CD4-positive, alpha-beta T cell treated with Interleukin-6 for 4 hours (primary cell): ENCODE measurements at regions not wholly inside any gene's neighbourhood (a gene's known extent, or its start where the extent isn't known, plus 50 kb on each side); places are given as distances from the start of the nearest gene placed in this dataset.
"Not testable (repeated sequence)": the region's sequence is repeated elsewhere in the genome, so short reads cannot be mapped to it uniquely, and the experiment has no call there.

Source experiments
- DNase-seq: peaks from one replicate; pipeline ENCODE4 v3.0.0-alpha.2; 2020; ENCODE audit warnings: mixed read lengths

DNA sequence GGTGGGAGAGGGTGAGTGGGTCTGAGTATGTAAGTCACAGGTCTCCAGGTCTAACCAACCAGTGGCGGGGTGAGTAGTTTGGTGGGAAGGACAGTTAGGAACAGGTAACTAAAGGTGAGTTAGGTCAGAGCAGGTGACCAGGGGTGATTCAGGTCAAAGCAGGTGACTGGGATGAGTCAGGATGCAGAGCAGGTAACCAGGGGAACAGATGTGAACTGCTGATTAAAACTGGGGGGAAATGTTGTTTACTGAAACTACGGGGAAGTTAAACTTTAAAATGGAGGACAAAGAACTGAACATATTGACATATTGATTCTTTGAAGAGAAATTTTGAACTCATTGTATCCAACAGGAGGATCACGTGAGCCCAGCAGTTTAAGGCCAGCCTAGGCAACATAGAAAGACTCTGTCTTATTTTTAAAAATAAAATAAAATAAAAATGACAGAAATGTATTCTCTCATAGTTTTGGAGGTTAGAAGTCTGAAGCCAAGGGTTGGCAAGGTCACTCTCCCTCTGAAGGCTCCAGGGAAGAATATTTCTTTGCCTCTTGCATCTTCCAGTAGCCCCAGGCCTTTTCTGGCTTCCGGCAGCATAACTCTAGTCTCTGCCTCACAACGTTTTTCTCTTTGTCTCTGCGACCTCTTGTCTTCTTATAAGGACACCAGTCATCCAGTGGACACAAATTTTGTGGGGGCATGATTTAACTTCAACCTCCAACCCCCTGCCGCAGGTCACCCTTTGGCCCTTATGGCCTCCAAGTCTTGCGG is 64.3 kb upstream of the TINAGL1 start:
- no peak for DNase-seq

DNA sequence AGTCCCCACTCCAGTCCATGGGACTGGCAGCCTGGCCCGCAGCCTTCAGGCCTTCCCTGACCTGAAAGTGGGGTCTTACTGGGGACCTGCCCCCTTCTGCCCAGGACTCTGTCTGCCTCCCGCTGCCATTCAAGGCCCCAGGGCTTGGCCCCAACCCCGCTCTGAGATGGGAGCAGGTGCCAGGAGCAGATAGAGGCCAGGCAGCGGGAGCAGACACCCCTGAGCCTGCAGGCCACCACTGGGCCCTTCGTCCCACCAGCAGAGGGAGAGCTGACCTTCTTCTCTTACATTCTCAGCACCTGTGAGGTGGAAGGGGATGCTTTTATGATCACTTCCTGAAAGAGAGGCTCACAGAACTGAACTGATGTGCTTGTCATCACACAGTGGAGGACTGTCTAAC is 62.2 kb upstream of the TINAGL1 start:
- no peak for DNase-seq

DNA sequence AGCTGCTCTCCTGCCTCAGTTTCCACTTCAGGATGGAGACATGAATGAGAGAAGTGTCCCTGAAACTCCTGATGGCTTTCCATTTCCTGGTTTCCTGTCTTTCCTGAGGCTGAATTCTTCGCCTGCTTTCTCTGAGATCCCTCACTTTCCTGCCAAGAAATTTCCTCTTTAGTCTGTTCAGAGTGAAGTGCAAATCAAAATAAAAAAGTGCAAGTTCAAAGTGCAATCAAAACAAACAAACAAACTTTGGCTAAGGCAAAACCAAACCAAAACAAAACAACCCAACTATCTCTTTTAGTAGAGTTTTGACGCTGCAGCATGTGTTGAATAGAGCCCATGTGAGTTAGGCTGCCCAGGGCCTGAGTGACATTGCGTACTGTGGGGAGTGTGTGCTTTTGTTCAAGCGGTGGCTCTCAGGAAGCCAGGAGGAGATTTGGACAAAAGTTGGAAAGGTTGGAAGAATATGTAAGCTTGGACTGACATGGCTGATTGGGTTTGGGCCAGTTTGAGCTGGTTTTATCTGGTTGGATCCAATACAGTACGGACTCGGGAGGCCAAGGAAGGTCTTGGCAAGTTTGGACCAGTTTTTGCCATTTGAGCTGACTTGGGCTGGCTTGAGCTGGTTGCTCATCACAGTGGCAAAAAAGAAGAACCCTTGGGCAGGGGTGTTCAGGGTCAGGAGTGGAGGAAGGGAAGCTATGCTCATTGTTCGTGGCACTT is 61.1 kb upstream of the TINAGL1 start:
- no peak for DNase-seq

DNA sequence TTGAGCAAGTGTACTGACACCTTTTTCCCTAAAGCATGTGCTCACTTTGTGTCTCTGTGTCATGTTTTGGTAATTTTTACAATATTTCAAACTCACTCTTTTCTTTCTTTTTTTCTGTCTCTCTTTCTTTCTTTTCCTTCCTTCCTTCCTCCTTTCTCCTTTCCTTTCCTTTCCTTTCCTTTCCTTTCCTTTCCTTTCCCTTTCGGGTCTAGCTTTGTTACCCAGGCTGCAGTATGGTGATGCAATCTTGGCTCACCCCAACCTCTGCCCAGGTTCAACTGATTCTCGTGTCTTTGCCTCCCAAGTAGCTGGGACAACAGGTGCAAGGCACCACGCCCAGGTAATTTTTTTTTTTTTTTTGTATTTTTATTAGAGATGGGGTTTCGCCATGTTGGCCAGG is 60.4 kb upstream of the TINAGL1 start:
- no peak for DNase-seq

DNA sequence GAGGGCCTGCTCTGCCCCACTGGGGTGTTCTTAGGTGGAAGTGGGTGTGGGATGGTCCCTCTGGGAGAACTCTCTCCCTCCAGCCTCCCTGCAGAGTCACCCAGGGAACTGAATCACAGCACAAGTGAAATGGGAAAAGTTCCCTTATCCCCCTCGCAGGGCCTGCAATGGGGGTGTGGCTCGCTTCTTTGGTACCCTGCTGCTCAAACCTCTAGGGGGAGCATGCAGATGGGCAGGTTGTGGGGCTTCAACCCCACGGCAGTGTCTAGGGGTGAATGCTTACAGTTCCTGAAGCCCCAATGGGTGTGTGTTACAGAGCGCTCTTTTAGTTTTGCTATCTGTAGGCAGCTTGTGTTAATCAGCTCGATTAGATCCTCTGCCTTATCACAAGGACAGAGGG is 59.0 kb upstream of the TINAGL1 start:
- DNase-seq, result no peak

DNA sequence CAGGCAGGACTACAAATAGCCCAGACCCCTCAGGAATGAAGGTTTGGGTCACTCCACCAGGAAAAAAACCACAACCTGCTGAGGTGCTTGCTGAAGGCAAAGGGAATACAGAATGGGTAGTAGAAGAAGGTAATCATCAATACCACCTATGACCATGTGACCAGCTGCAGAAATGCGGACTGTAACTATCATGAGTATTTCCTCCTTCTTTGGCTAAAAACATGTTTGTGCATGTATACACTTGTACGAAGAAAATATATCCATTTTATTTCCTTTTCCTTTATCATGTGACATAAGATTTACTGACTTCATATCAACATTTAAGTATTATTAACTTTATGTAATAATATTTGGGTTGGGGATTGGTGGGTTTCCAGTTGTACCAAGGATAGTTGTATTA is 58.3 kb upstream of the TINAGL1 start:
- DNase-seq, result not testable (repeated sequence)

DNA sequence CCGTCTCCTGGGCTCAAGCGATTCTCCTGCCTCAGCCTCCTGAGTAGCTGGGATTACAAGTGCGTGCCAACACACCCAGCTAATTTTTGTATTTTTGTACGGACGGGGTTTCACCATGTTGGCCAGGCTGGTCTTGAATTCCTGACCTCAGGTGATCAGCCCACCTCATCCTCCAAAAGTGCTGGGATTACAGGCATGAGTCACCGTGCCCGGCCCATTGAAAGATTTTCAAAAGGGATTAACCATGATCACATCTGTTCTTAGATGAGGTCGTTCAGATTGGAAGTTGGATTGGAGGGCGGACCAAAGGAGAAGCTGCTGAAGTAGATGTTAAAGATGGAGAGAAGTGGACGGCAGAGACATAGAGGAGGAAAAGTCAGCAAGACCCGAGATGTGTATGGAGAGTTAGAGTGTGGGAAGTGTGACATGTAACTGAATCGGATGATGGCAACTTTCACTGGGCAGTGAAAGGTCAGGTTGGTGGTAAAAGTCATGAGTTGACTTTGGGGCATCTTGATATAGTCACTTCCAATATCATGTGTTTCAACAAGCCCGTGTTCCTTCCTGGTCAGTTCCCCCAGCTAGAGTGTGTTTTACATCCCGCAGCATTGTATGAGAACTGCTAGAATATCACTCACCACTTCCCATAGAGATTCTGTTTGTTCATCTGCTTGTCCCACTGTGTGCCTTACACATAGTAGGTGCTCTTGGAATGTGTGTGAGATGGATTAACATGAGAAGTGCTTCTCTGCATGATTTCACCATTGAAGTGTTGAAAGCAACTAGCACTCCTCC is 54.4 kb upstream of the TINAGL1 start:
- DNase-seq, result no peak

DNA sequence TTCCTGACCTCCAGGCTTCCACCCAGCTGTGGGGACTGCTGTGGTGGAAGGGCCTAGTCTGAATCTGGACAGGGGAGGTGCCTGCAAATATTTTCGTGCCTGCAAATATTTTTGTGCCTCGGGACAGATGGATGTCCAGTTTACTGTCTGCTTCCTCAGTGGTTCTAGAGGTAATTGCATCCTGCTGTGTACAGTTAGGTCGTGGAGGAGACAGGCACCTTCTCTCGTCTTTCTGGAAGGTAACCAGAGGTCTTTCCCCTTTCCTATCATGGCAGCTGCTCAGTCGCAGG is 53.8 kb upstream of the TINAGL1 start:
- DNase-seq, result no peak

DNA sequence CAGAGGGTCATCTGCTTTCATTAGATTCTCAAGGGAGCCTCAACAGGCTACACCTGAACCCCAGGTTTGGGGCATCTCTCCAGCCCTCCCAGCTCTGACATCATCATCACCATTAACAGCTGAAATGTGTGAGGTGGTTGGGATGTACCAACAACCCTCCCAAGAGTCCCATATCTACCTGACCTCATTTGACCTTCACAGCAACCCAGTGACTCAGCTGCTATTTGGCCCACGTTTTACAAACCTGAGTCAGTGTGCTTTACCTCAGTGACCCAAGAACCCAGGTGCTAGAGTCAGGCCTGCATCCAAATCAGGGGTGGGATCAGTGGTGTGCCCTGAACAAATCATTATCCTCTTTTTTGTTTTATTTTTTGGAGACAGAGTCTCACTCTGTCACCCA is 53.3 kb upstream of the TINAGL1 start:
- no peak for DNase-seq

DNA sequence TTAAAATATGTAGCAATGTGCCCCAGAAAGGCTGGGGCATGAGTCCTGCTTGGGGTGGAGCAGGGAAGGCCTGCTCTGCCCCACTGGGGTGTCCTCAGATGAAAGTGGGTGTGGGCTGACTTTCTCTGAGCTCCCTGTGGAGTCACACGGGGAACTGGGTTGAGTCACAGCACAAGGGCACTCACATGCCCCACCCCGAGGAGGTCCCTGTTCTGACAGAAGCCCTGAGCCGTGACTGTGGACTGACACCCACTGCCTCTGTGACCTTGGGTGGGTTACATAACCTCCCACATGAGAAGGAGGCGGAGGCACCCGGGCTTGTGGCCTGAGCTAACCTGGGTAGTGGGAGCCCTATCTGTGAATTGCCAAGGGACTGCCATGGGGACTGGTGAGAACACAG is 52.5 kb upstream of the TINAGL1 start:
- DNase-seq, result no peak

DNA sequence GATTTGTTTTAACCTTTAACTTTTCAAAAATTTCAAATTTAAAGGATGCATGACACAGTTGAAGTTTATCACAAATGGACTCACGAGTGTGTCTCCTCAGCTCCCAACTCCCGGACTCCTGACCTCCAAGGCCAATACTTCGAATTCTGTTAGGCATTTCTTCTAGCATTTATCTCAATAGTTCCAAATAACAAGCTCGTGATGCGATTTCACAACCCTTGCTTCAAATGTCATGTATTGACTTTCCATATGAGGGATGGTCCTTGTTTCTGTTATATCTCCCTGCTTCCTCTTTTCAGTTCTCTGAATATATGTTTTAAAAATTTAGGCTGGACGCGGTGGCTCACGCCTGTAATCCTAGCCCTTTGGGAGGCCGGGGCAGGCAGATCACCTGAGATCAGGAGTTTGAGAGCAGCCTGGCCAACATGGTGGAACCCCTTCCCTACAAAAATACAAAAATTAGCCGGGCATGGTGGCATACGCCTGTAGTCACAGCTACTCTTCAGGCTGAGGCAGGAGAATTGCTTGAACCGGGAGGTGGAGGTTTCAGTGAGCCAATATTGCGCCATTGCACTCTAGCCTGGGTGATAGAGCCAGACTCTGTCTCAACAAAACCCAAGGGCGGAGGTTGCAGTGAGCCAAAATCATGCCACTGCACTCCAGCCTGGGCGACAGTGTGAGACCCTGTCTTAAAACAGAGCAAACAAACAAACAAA is 52.0 kb upstream of the TINAGL1 start:
- no peak for DNase-seq
